AG04450 (cell line): ENCODE measurements at regions not wholly inside any gene's neighbourhood (a gene's known extent, or its start where the extent isn't known, plus 50 kb on each side); places are given as distances from the start of the nearest gene placed in this dataset.

Experiments used
- CTCF ChIA-PET: fragments of 300-600, 350-600 bp; formaldehyde crosslinking; extraction: SDS; loops from one replicate; lab custom pipeline; 2022; ENCODE audit warnings: antibody characterized with exemption, inconsistent platforms; lab: Charles Lee
- POLR2A ChIA-PET: fragments of 350-600 bp; formaldehyde crosslinking; extraction: SDS; loops from one replicate; lab custom pipeline; 2021; ENCODE audit warnings: antibody characterized with exemption, inconsistent platforms; lab: Yijun Ruan, JAX
- DNase-seq: peaks from one replicate; pipeline ENCODE4 v3.0.0-alpha.2; 2011; ENCODE audit warnings: low read depth, low spot score
- H3K27ac ChIP-seq: one replicate; pipeline ENCODE4 v1.5.1; 2012; ENCODE audit warnings: low read depth, low read length, control low read depth
- H3K27me3 ChIP-seq: one replicate; pipeline ENCODE4 v1.6.0; 2012; ENCODE audit warnings: low read length; ENCODE audit not compliant: control insufficient read depth, insufficient read depth
- H3K4me3 ChIP-seq: 2 replicates; pipeline ENCODE4 v1.5.1; 2011; ENCODE audit warnings: mild to moderate bottlenecking, low read depth, low read length, control low read depth
- H3K9me3 ChIP-seq: 2 replicates; pipeline ENCODE4 v1.5.1; 2012; ENCODE audit warnings: low read length; ENCODE audit not compliant: control insufficient read depth, insufficient read depth
- CTCF ChIP-seq: IDR thresholded peaks from 2 replicates; pipeline ENCODE4 v1.5.1; 2011; ENCODE audit warnings: low read depth, low read length, control low read depth, inconsistent platforms

GRCh38 chr9:113803811-113804589 is 72.1 kb upstream of the ZNF618 start:
- Histone ChIP-seq H3K27me3 (peaks cover 20% of the 10 kb centered on the region), H3K9me3 (no peaks in the 10 kb centered on the region), H3K27ac (no peak overlapping the region), H3K4me3 (no peak overlapping the region)
- POLR2A ChIA-PET = no interaction called here
- no peak for DNase-seq
- CTCF ChIA-PET = no interaction called here
- no peak for TF ChIP-seq CTCF

GRCh38 chr9:113805486-113806132 is 70.5 kb upstream of the ZNF618 start:
- POLR2A ChIA-PET = no interaction called here
- CTCF ChIA-PET = interaction anchor here (1.1 kb wide), 1 partner anchor 10 kb away, joined by 4 read pairs; no protein-coding TSS in a partner anchor
- H3K27me3 ChIP-seq = peaks cover 10% of the 10 kb centered on the region

GRCh38 chr9:113807173-113808061 is 68.7 kb upstream of the ZNF618 start:
- H3K27ac ChIP-seq = no peak overlapping the region
- peak; percentile 93 for TF ChIP-seq CTCF
- POLR2A ChIA-PET = interaction anchor here (0.6 kb wide), 2 partner anchors 48 to 71 kb away, joined by 3 to 5 read pairs; no protein-coding TSS in a partner anchor
- H3K27me3 ChIP-seq = peaks cover 15% of the 10 kb centered on the region
- H3K4me3 ChIP-seq = peak overlapping the region; percentile 31; the same call in 1 of the 2 replicates
- CTCF ChIA-PET = interaction anchor here (0.6 to 1.9 kb wide), 30 partner anchors 9 to 484 kb away, joined by 3 to 12 read pairs (median 4); partner anchors contain the start of gene AMBP
- peak; percentile 13 for DNase-seq
- H3K9me3 ChIP-seq = no peaks in the 10 kb centered on the region

More at GRCh38 chr9:113805486-113806132, 70.5 kb upstream of the ZNF618 start:
- no peak for TF ChIP-seq CTCF
- Histone ChIP-seq H3K4me3 (no peak overlapping the region), H3K27ac (no peak overlapping the region), H3K9me3 (no peaks in the 10 kb centered on the region)
- no peak for DNase-seq

DNA sequence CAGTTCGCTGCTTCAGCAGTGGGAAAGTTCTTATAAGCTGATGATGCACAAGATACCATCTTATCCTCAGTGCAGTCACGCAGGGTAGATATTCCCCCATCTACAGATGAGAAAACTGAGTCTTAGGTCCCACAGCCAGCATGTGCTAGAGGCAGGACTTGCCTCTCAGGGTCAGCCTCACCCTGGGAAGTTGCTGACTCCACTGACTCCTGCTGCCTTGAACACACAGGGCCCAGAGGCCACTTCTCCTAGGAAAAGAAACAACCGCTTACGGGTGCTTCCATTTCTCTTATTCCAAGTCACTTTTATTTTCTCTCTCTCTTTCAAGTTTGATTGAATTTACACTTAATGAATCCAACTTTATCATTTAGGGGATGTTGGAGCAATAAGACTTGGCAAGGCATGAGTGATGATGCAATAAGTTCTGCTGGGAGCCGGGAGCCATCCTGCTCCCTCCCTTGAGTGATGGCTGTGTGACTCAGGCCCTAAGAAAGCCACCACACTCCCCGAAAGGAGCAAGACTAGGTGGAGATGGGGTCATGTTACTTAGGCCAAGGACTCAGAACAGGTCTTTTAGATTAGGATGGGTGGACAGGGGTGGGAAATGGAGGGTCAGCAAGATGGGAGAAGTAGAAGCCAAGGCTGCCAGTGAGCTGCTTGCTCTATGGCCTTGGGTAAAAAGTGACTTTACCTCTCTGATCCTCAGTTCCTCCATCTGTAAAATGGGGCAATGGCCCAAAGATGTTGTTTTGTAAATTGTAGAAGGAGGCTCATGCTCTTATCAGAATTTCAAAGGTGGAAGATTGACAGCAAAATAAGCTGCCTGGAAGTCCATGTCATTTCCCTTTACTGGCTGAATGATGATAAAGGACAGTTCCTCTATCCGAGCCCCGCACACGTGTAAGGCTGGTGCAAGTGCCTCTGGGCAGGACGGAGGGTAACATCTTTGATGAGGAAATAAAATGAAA is 67.4 kb upstream of the ZNF618 start:
- DNase-seq = peak; percentile 26
- Histone ChIP-seq H3K27ac (no peak overlapping the region), H3K9me3 (no peaks in the 10 kb centered on the region), H3K27me3 (peaks cover 17% of the 10 kb centered on the region), H3K4me3 (no peak overlapping the region)
- ChIA-PET CTCF (interaction anchor here (0.5 to 2.5 kb wide), 28 partner anchors 7 to 300 kb away, joined by 3 to 12 read pairs (median 4); partner anchors contain the start of gene AMBP), POLR2A (no interaction called here)
- TF ChIP-seq CTCF = no peak
